NCI-H2171 (cell line): ENCODE measurements at regions not wholly inside any gene's neighbourhood (a gene's known extent, or its start where the extent isn't known, plus 50 kb on each side); places are given as distances from the start of the nearest gene placed in this dataset.

ENCODE experiments used
- DNase-seq: peaks from one replicate; lab custom pipeline; 2025; lab: John Stamatoyannopoulos, UW

DNA sequence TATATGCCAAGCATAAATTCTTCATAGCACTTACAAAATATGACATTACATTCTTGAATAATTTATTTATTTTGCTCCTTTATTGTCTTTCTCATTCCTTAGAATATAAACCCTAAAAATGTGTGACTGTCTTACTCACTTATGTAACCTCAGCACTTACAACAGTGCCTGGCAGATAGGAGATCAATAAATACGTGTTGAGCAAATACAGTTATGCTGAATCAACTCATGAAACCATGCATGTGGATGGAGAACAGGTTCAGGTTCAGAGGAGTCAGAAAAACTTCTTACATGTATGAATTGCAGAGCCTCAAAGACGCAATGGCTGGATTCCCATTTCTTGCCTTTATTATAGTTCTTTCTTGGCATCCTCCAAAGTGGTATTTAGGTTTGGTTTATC lies 659.4 kb upstream of the CHAC2 start:
- no peak for DNase-seq

DNA sequence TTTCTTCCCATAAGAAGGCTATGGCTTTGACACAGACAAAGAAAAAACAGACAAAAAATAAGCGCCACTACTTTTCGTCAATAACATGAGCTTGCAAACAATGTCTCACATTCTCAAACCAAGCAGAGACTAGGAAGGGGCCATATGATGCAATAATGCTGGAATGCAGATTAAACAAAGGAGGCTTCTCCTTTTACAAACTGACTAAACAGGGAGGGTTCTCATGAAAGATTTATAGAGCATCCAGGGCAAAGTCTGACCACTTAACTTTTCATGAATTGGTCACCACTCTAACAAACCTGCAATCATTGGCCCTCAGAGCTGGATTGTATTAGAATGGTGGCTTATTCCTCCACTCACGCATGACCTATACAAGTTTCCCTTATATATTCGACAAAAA lies 663.3 kb upstream of the CHAC2 start:
- no peak for DNase-seq

DNA sequence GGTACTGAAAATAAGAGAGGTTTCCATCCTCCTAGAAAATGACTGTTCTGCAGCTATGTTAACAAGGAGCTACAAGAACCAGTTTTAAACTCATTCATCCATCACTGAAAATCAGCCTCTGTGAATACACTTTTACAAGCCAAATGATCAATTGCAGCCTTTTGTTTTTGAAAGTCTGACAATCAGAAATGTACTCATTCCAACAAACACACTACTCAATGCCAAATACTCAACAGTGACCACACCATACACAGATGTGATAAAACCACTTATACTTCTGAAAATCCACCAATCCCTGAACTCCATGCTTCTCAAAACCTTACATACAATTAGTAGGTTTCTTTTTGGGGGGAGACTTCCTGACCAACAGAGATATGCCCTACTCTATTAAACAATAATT lies 663.9 kb upstream of the CHAC2 start:
- DNase-seq = no peak

DNA sequence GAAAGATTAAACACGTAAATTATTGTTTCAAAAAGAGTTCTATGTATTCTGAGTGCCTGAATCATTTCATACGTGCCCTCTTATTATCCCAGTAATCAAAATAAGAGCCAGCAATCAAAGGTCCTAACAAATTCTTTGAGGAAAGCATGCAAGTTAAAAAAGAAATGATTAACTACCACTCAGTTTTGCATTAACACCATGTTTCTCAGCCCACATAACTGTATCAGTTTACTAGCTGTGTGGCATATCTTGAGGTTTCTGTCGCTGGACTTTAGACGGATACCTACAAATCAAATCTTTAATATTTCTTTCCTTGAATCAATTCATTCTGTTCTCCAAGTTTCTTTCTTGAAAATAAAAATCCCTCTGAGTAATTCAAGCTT lies 668.9 kb upstream of the CHAC2 start:
- DNase-seq = no peak

DNA sequence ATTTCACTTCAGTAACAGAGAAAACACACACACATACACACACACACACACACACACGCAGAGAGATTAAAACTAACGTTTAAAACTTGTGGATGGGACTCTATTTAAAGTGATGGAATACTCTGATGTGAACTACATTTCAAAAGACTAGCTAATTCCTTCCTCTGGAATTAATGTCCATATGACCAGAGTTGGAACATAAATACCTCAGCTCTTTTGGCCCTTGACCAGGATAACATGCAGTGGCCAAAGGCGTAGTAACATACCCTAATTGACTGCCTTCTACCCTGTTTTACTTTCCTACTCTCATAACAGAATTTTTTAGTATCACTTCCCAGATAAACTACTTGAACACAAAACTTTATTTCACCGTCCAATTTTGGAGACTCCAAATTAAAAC lies 671.3 kb upstream of the CHAC2 start:
- DNase-seq = no peak

DNA sequence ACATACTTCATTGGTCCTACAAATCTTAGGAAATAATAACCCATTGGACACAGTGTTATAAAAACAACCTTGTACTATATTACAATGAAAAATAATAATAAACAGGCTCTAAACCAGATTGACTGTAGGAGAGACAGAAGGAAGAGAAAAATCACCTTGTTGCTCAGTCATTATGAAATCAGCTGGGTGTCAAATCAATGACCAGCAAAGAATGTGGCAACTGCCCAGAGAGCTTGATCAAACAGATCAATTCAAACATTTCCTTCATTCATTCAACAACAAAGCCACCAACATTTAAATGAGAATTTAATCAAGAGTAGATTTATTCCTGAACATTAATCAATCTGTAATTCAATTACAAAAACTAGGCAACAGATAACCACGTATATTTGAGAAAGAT lies 671.9 kb upstream of the CHAC2 start:
- DNase-seq = no peak

DNA sequence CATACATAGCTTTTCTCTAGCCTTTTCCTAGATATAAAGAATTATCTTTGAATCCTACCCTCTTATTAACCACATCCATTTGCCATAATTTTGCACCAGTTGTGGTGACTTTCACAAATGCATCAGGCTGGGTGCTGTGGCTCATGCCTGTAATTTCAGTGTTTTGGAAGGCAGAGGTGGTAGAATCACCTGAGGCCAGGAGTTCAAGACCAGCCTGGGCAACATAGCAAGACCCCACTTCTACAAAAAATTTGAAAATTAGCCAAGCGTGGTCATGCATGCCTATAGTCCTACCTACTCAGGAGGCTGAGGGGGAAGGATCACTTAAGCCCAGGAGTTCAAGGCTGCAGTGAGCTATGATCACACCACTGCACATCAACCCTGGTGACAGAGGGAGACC lies 672.4 kb upstream of the CHAC2 start:
- DNase-seq = no peak

DNA sequence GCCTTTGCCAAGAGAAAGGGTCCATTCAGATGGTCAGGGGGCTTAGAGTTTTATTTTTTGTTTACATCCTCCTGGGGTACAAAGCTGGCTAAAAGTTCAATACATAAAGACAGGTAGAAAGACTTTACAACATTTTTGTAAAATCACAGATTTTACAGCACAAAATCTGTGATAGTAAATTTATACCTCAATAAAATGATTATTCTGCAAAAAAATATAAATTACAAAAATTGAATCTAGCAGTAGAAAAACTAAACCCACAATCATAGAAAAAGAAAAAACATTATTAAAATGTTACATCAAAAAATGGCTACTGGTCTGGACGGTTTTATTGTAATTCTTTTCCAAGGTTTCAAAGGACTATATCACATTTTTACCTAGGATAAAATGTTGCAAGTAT lies 674.2 kb upstream of the CHAC2 start:
- no peak for DNase-seq

DNA sequence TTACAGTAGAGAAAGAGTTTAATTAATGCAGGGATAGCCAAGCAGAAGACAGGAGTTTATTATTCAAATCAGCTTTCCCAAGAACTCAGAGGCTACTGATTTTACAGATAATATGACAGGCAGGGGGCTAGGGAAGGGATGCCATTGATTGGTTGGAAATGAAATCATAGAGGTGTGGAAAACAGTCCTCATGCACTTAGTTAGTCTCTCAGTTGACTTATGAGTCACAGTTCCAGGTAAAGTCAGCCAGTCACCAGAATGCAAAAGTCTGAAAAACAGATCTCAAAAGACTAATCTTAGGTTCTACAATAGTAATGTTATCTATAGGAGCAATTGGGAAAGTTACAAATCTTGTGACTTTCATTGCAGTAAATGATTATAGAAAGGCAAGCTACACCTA lies 676.4 kb upstream of the CHAC2 start:
- no peak for DNase-seq

DNA sequence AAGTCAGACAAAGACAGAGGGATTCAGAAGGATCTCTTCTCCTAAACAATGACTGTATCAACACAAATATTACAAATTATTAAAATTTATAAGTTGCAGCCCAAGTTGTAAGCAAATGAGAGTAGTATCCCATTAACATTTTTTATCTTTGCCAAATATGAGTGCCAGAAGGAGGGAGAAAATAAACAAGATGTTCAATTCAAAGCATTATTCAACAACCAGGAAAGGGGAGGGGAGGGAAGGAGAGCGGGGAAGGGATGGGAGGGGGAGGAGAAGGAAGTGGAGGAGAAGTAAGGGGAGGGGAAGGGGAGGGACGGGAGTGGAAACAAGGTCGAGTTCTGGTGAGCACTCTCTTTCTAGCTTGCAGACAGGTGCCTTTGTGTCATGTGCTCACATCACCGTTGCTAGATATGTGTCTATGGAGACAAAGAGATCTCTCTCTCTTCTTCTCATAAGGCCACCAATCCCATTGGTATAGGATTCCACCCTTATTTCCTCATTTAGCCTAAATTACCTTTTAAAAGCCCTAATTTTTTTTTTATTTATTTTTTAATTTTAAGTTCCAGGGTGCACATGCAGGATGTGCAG lies 679.6 kb upstream of the CHAC2 start:
- no peak for DNase-seq

DNA sequence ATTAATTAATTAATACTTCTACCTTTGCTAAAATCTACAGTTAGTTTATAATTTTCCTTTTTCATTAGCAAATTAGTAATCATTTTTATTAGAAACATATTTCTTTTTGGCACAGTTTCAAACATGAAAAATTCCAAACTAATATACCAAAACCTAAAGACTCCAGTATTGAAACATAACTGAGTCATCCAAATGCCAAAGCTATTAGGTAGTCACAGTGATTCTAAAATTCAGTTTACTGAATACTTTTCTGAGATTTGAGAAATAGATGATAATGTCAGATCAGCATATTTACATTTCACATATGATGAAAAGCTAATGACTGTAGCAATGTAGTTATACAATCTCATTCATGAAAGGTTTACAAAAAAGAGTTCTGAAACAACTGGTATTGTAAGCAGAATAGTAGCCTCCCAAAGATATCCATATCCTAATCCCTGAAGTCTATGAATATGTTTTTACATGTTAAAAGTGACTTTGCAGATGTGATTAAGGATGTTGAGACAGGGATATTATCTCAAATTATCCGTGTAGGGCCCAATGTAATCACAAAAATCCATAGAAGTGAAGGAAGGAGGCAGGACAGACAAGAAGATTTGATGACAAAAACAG lies 680.2 kb upstream of the CHAC2 start:
- DNase-seq = no peak

DNA sequence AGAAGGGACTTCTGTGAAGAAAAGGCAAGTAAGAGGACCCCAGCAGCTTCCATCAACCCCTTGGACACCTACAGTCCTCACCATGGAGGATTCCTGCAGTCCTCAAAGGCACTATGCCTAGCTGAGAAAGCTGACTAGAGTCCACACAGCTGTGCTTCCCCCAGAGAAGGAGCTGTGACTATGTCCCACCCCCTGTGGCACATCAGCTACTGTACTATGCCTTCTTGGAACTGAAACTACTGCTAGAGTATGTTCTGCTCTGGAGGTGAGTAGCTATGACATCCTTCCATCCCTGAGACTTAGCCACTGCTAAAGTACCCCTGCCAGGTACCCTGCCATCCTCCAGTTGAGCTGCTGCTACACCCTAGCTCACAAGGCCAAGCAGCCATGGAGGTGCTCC lies 690.2 kb upstream of the CHAC2 start:
- no peak for DNase-seq

DNA sequence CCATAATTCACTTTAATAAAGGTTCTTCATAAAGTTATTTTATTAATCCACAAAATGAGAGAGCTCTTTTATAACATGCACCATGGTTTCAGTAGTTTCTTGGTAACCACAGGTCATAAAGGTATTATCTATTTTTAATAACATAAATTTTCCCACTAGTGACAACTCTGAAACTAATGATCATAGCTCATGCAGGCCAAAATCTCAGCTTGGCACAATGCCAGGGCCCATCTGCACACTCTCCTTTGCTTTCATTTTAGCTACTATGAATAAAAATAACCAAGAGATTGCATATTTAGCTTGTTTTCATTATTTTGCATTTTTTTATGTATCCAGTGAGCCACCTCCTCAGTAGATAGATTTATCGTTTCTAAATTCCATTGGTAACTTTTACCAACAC lies 691.8 kb upstream of the CHAC2 start:
- no peak for DNase-seq

DNA sequence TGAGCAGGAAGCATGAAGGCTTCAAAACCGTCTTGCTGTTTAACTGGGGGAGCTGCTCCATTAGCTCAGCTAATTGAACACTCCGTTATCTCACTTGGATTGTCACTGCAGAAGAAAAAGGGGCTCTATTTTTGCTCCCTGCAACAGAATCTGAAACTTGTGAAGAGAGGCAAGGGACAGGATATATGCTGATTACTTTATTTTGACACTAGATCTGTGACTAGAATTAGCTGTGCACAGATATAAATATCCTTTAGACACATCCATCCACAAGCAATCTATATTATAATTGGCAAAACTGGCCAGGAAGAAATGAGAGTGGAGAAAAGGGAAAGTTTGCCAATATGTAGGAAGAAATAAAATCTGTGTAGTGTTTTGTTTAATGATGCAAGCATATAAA lies 700.1 kb upstream of the CHAC2 start:
- no peak for DNase-seq

DNA sequence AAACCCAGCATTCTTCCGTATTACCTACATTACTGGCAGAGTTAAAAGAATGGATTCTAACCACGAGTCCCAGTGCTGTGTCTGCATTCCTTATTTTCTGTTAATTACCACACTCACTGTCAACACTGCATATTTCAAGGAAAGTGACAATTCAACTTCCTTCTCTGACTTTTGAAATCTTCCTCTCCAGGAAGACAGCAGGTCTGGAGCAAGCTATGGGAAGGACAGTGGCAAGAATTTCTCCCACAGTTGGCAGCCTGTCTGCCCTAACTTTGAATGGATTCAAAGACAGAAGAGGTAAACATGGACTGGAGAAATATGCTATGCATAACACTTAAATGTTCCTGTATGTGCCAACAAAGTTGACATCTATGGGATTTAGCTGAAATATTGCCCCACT lies 700.5 kb upstream of the CHAC2 start:
- no peak for DNase-seq

DNA sequence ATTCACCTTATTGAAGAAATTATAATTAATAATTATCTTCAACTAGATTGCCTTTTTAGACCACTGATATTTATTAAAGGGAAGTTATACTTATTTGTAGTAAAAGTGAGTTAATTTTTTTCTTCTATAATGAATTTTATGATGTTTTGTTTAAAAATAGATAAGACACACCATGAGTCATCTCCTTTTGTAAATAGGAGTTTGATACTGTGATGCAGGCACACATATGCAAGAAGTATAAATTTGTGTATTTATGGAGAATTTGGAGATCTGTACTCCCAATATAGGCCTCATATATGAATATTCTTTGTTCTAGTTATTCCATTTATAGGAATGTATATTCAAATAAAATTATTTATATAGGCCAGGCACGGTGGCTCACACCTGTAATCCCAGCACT lies 703.5 kb upstream of the CHAC2 start:
- no peak for DNase-seq

DNA sequence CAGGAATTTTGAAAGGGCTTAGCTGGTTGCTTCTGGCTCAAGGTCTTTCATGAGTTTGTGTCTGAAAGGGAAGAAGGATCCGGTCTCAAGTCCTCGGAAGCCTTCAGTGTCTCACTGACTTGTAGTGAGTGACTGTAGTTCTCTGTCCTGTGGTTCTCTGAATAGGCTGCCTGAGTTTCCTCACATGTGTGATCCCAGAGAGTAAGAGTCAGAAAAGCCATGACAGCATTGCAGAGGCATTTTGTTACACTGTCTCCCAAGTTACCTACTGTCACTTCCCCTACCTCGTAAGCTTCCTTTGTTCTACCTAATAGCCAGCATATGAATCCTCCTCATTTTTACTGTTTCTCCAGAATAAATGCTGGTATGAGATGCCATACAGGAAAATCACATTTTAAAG lies 709.1 kb upstream of the CHAC2 start:
- DNase-seq = no peak

DNA sequence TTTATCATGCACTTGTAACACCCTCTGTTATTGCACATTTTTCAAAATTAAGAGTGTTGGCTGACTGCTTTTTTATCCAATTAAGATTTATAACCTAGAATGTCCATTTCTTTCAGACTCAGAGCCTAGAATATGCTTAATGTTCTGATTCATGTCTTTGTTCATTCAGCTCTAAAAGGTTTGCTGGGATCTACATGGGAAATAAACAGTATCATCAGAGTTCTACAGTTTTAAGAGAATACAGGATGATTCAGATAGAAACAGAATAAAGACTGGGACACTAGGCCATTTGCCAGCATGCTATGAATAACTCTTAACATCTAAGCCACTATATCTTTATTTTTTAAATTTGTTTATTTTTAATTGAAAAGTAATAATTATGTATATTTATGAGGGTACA lies 713.7 kb upstream of the CHAC2 start:
- no peak for DNase-seq

DNA sequence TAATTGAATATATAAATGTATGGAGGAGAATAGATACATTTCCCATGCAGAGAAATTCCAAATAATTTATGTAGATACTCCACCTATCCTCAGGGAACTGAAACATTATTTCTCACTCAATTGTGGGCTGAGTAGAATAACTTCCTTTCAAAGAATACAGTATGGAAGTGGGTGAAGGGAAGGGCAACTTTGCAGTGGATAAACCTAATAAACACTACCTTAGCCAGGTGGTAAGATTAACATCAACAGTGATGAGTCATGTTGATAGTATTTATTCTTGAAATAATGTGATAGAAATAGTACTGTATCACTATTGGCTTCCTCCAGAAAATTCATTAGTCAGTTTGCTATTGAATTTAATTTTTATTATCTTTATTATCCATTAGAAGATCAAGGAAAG lies 716.4 kb upstream of the CHAC2 start:
- no peak for DNase-seq

DNA sequence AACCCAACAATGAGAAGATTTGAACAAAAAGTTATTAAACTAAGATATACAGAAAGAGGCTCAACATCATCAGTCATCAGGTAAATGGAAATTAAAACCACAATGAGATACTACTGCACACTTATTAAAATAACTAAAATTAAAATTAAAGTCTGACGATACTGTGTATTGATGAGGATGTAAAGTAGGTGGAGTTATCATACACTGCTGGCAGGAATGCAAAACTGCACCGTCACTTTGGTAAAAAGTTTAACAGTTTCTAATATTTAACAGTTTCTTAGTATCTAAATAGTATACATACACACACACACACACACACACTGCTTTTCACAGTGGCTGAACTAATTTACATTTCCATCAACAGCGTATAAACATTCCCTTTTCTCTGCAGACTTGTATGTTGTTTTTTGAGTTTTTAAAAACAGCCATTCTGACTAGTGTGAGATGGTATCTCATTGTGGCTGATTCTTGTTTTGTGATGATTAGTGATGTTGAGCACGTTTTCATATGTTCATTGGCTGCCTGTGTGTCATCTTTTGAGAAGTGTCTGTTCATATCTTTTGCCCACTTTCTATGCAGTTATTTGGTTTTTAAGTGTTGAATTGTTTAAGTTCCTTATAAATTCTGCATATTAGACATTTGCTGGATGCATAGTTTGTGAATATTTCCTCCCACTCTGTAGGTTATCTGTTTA lies 726.9 kb upstream of the CHAC2 start:
- no peak for DNase-seq

DNA sequence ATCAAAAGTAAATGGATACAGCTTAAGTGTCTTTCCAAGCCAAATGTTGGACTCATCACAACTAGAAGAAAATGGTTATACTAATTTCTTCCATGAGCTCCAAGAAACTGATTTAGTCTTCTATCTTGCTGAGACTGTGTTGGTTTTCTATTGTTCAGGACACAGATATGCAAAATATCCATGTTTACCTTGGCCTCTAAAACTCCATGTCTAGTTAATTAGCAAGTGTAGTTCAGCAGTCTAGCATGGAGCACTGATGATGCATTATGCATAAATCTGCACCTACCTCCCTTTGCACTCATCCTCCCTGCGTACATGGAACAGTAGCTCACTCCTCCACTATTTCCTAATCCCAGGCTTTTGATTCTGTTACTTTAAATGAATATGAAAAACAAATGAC lies 731.4 kb upstream of the CHAC2 start:
- no peak for DNase-seq

DNA sequence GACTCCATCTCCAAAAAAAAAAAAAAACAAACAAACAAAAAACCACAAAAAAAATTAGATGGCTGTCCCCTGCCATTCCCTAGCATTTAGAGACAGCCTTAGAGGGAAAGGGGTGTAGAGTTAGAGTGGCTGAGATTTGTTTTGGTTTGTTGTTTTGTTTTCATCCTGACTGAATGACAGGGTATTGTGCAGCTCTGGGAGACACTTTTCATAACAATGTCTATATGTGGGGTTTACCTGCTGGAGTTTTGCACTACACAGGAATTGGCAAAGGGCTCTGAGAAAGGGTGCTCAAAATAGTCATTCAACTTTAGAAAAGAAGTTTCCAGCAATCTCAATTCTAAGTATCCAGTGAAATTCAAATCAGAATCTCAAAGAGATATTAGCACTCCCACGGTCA lies 732.5 kb upstream of the CHAC2 start:
- DNase-seq = no peak

DNA sequence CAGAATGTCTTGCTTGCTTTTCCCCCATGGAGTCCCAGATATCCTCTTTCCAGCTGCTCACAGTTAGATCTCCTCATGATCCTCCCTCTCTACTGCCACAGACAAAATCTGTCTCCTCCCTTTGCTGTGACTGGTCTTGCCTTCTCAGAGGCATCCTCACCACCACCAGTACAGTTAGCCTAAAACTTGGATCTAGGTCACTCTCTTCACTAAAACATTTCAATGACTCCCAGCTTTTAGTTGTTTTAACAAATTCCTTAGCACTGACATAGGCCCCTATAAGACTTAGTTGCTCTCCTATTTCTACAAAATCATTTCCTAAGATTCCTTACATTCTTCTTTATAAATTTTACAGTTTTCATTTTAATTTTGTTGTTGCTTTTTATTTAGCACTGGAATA lies 734.2 kb upstream of the CHAC2 start:
- no peak for DNase-seq
